ENCODE measurements at regions not wholly inside any gene's neighbourhood (a gene's known extent, or its start where the extent isn't known, plus 50 kb on each side); places are given as distances from the start of the nearest gene placed in this dataset.

GRCh38 chr17:13228225-13228624, 210.4 kb upstream of the ELAC2 start:
- Mint-ChIP-seq H3K27me3 (ENCODE audit: low read depth) (no peaks in the 10 kb centered on the region), H3K4me3 (no peak overlapping the region), H3K4me1 (ENCODE audit: low read depth) (no peaks in the 10 kb centered on the region), H3K27ac (no peak overlapping the region), H3K9me3 (ENCODE audit: insufficient read depth) (no peaks in the 10 kb centered on the region), H3K36me3 (ENCODE audit: low read depth) (no peaks in the 10 kb centered on the region)
- ChIA-PET CTCF (no interaction called here), POLR2A (no interaction called here)
- no peak for DNase-seq
- ATAC-seq: no peak

GRCh38 chr17:13222975-13223374, 205.1 kb upstream of the ELAC2 start:
- H3K4me3 Mint-ChIP-seq: no peak overlapping the region
- H3K4me1 Mint-ChIP-seq (ENCODE audit: low read depth): no peaks in the 10 kb centered on the region
- no peaks in the 10 kb centered on the region for H3K36me3 Mint-ChIP-seq (ENCODE audit: low read depth)
- POLR2A ChIA-PET: no interaction called here
- CTCF ChIA-PET: no interaction called here
- no peak for DNase-seq
- H3K27me3 Mint-ChIP-seq (ENCODE audit: low read depth): no peaks in the 10 kb centered on the region
- ATAC-seq: no peak
- H3K9me3 Mint-ChIP-seq (ENCODE audit: insufficient read depth): no peaks in the 10 kb centered on the region
- no peak overlapping the region for H3K27ac Mint-ChIP-seq

- Mint-ChIP-seq H3K36me3 (ENCODE audit: low read depth) (no peaks in the 10 kb centered on the region), H3K4me3 (no peak overlapping the region), H3K27me3 (ENCODE audit: low read depth) (no peaks in the 10 kb centered on the region), H3K4me1 (ENCODE audit: low read depth) (no peaks in the 10 kb centered on the region), H3K27ac (no peak overlapping the region), H3K9me3 (ENCODE audit: insufficient read depth) (no peaks in the 10 kb centered on the region)
- ATAC-seq (no peak), DNase-seq (no peak)
- POLR2A ChIA-PET: no interaction called here
- CTCF ChIA-PET: no interaction called here
Observed at GRCh38 chr17:13212860-13213259, 195.0 kb upstream of the ELAC2 start.

GRCh38 chr17:13209081-13209480, 191.3 kb upstream of the ELAC2 start:
- no peaks in the 10 kb centered on the region for H3K36me3 Mint-ChIP-seq (ENCODE audit: low read depth)
- no peak overlapping the region for H3K27ac Mint-ChIP-seq
- no peaks in the 10 kb centered on the region for H3K9me3 Mint-ChIP-seq (ENCODE audit: insufficient read depth)
- H3K4me1 Mint-ChIP-seq (ENCODE audit: low read depth): no peaks in the 10 kb centered on the region
- CTCF ChIA-PET: no interaction called here
- no peaks in the 10 kb centered on the region for H3K27me3 Mint-ChIP-seq (ENCODE audit: low read depth)
- DNase-seq (no peak), ATAC-seq (no peak)
- POLR2A ChIA-PET: no interaction called here
- H3K4me3 Mint-ChIP-seq: no peak overlapping the region

GRCh38 chr17:13204607-13205237, 186.9 kb upstream of the ELAC2 start:
- ATAC-seq: no peak
- ChIA-PET POLR2A (no interaction called here), CTCF (no interaction called here)
- H3K36me3 Mint-ChIP-seq (ENCODE audit: low read depth): no peaks in the 10 kb centered on the region
- H3K9me3 Mint-ChIP-seq (ENCODE audit: insufficient read depth): no peaks in the 10 kb centered on the region
- H3K4me3 Mint-ChIP-seq: no peak overlapping the region
- no peaks in the 10 kb centered on the region for H3K4me1 Mint-ChIP-seq (ENCODE audit: low read depth)
- DNase-seq: no peak
- no peaks in the 10 kb centered on the region for H3K27me3 Mint-ChIP-seq (ENCODE audit: low read depth)
- no peak overlapping the region for H3K27ac Mint-ChIP-seq

- H3K36me3 Mint-ChIP-seq (ENCODE audit: low read depth): no peaks in the 10 kb centered on the region
- H3K4me1 Mint-ChIP-seq (ENCODE audit: low read depth): no peaks in the 10 kb centered on the region
- H3K27me3 Mint-ChIP-seq (ENCODE audit: low read depth): no peaks in the 10 kb centered on the region
- CTCF ChIA-PET: no interaction called here
- H3K9me3 Mint-ChIP-seq (ENCODE audit: insufficient read depth): no peaks in the 10 kb centered on the region
- DNase-seq (no peak), ATAC-seq (no peak)
- POLR2A ChIA-PET: no interaction called here
- H3K27ac Mint-ChIP-seq: no peak overlapping the region
- no peak overlapping the region for H3K4me3 Mint-ChIP-seq
Observed at GRCh38 chr17:13202835-13203234, 185.0 kb upstream of the ELAC2 start.

GRCh38 chr17:13200671-13201070, 182.8 kb upstream of the ELAC2 start:
- ATAC-seq: no peak
- Mint-ChIP-seq H3K9me3 (ENCODE audit: insufficient read depth) (no peaks in the 10 kb centered on the region), H3K4me3 (no peak overlapping the region), H3K27ac (no peak overlapping the region), H3K27me3 (ENCODE audit: low read depth) (no peaks in the 10 kb centered on the region), H3K36me3 (ENCODE audit: low read depth) (no peaks in the 10 kb centered on the region), H3K4me1 (ENCODE audit: low read depth) (no peaks in the 10 kb centered on the region)
- CTCF ChIA-PET: no interaction called here
- POLR2A ChIA-PET: no interaction called here
- no peak for DNase-seq

- Mint-ChIP-seq H3K4me1 (ENCODE audit: low read depth) (no peaks in the 10 kb centered on the region), H3K9me3 (ENCODE audit: insufficient read depth) (no peaks in the 10 kb centered on the region), H3K4me3 (no peak overlapping the region), H3K36me3 (ENCODE audit: low read depth) (no peaks in the 10 kb centered on the region), H3K27me3 (ENCODE audit: low read depth) (no peaks in the 10 kb centered on the region), H3K27ac (no peak overlapping the region)
- POLR2A ChIA-PET: no interaction called here
- CTCF ChIA-PET: no interaction called here
- DNase-seq: no peak
- no peak for ATAC-seq
Observed at GRCh38 chr17:13199425-13199824, 181.6 kb upstream of the ELAC2 start.

GRCh38 chr17:13197586-13197985, 179.8 kb upstream of the ELAC2 start:
- no peak overlapping the region for H3K4me3 Mint-ChIP-seq
- H3K27me3 Mint-ChIP-seq (ENCODE audit: low read depth): no peaks in the 10 kb centered on the region
- no peaks in the 10 kb centered on the region for H3K9me3 Mint-ChIP-seq (ENCODE audit: insufficient read depth)
- H3K27ac Mint-ChIP-seq: no peak overlapping the region
- H3K36me3 Mint-ChIP-seq (ENCODE audit: low read depth): no peaks in the 10 kb centered on the region
- POLR2A ChIA-PET: no interaction called here
- CTCF ChIA-PET: no interaction called here
- ATAC-seq (no peak), DNase-seq (no peak)
- no peaks in the 10 kb centered on the region for H3K4me1 Mint-ChIP-seq (ENCODE audit: low read depth)

GRCh38 chr17:13194887-13195286, 177.1 kb upstream of the ELAC2 start:
- ATAC-seq: no peak
- Mint-ChIP-seq H3K36me3 (ENCODE audit: low read depth) (no peaks in the 10 kb centered on the region), H3K9me3 (ENCODE audit: insufficient read depth) (no peaks in the 10 kb centered on the region), H3K27me3 (ENCODE audit: low read depth) (no peaks in the 10 kb centered on the region), H3K4me3 (no peak overlapping the region), H3K4me1 (ENCODE audit: low read depth) (no peaks in the 10 kb centered on the region), H3K27ac (no peak overlapping the region)
- ChIA-PET POLR2A (no interaction called here), CTCF (no interaction called here)
- no peak for DNase-seq

GRCh38 chr17:13182854-13183253, 165.0 kb upstream of the ELAC2 start:
- Mint-ChIP-seq H3K4me3 (no peak overlapping the region), H3K9me3 (ENCODE audit: insufficient read depth) (no peaks in the 10 kb centered on the region), H3K4me1 (ENCODE audit: low read depth) (no peaks in the 10 kb centered on the region), H3K27ac (no peak overlapping the region), H3K27me3 (ENCODE audit: low read depth) (no peaks in the 10 kb centered on the region), H3K36me3 (ENCODE audit: low read depth) (no peaks in the 10 kb centered on the region)
- DNase-seq (no peak), ATAC-seq (no peak)
- CTCF ChIA-PET: no interaction called here
- POLR2A ChIA-PET: no interaction called here

GRCh38 chr17:13182450-13182849, 164.6 kb upstream of the ELAC2 start:
- ATAC-seq (no peak), DNase-seq (no peak)
- H3K27ac Mint-ChIP-seq: no peak overlapping the region
- H3K4me3 Mint-ChIP-seq: no peak overlapping the region
- no peaks in the 10 kb centered on the region for H3K27me3 Mint-ChIP-seq (ENCODE audit: low read depth)
- ChIA-PET POLR2A (no interaction called here), CTCF (no interaction called here)
- no peaks in the 10 kb centered on the region for H3K9me3 Mint-ChIP-seq (ENCODE audit: insufficient read depth)
- no peaks in the 10 kb centered on the region for H3K4me1 Mint-ChIP-seq (ENCODE audit: low read depth)
- no peaks in the 10 kb centered on the region for H3K36me3 Mint-ChIP-seq (ENCODE audit: low read depth)

GRCh38 chr17:13181683-13182082, 163.9 kb upstream of the ELAC2 start:
- no peak overlapping the region for H3K27ac Mint-ChIP-seq
- CTCF ChIA-PET: no interaction called here
- POLR2A ChIA-PET: no interaction called here
- DNase-seq (no peak), ATAC-seq (no peak)
- no peaks in the 10 kb centered on the region for H3K27me3 Mint-ChIP-seq (ENCODE audit: low read depth)
- no peaks in the 10 kb centered on the region for H3K4me1 Mint-ChIP-seq (ENCODE audit: low read depth)
- H3K36me3 Mint-ChIP-seq (ENCODE audit: low read depth): no peaks in the 10 kb centered on the region
- no peak overlapping the region for H3K4me3 Mint-ChIP-seq
- no peaks in the 10 kb centered on the region for H3K9me3 Mint-ChIP-seq (ENCODE audit: insufficient read depth)
